MM.1S (cell line): ENCODE measurements at regions not wholly inside any gene's neighbourhood (a gene's known extent, or its start where the extent isn't known, plus 50 kb on each side); places are given as distances from the start of the nearest gene placed in this dataset.

Experiments
- CTCF ChIP-seq: fragments of 300-600 bp; sonication (generic); IDR thresholded peaks from 2 replicates; pipeline ENCODE4 v1.5.1; 2016; ENCODE audit warnings: antibody characterized with exemption, low read length, mixed read lengths
- EZH2 ChIP-seq: fragments of 300-600 bp; sonication (generic); optimal IDR thresholded peaks from 2 replicates; pipeline ENCODE3; 2017; ENCODE audit warnings: low read depth, mild to moderate bottlenecking, antibody characterized with exemption, low read length, mixed read lengths
- EZH2phosphoT487 ChIP-seq: fragments of 300-600 bp; sonication (generic); IDR thresholded peaks from 2 replicates; pipeline ENCODE4 v1.6.1; 2018; ENCODE audit warnings: antibody characterized with exemption, low read length

- TF ChIP-seq CTCF: no peak
- no peak for TF ChIP-seq EZH2phosphoT487
- no peak for TF ChIP-seq EZH2
These were observed 132.0 kb upstream of the MED14 start for GRCh38 chrX:40867352-40867751.
